Heart right ventricle (tissue), 16 donors: ENCODE measurements at regions not wholly inside any gene's neighbourhood (a gene's known extent, or its start where the extent isn't known, plus 50 kb on each side); places are given as distances from the start of the nearest gene placed in this dataset.

Experiments used
- ATAC-seq, 8 donors: fragments of 200-7000 bp; cut with Tn5 transposase; one replicate each; pipeline ENCODE4 v1.9.1; 2020; ENCODE audit warnings: mild to moderate bottlenecking in 8 of 8, moderate library complexity in 8 of 8, moderate number of reproducible peaks in 1 of 8
- DNase-seq, 2 donors: peaks; one replicate each; pipeline ENCODE4 v3.0.0-alpha.2; 2020
- H3K27ac ChIP-seq, 10 donors: fragments of 200-600 bp; sonication (generic) in 2 of 10; one replicate each; pipeline versions ENCODE4 v1.5.0 to v1.8.0; 2020 to 2022; ENCODE audit warnings: mild to moderate bottlenecking in 3 of 10
- H3K27me3 ChIP-seq, 7 donors: fragments of 200-600 bp; one replicate each; pipeline ENCODE4 v1.8.0; 2021 to 2022; ENCODE audit warnings: mild to moderate bottlenecking in 2 of 7
- H3K36me3 ChIP-seq, 9 donors: fragments of 200-600 bp; sonication (generic) in 1 of 9; one replicate each; pipeline versions ENCODE4 v1.5.0 to v1.8.0; 2020 to 2022; ENCODE audit warnings: mild to moderate bottlenecking in 2 of 9
- H3K4me1 ChIP-seq, 9 donors: fragments of 200-600 bp; sonication (generic) in 1 of 9; one replicate each; pipeline versions ENCODE4 v1.5.0 to v1.8.0; 2020 to 2022; ENCODE audit warnings: mild to moderate bottlenecking in 4 of 9
- H3K4me3 ChIP-seq, 10 donors: fragments of 200-600 bp; sonication (generic) in 2 of 10; one replicate each; pipeline versions ENCODE4 v1.5.0 to v1.8.0; 2020 to 2022; ENCODE audit warnings: mild to moderate bottlenecking in 7 of 10, moderate library complexity in 2 of 10
- H3K9me3 ChIP-seq, 11 donors: fragments of 200-600 bp in 10 of 11; sonication (generic) in 2 of 11; one replicate each; pipeline versions ENCODE4 v1.5.0 to v1.8.0; 2013 to 2022; ENCODE audit warnings: mild to moderate bottlenecking in 2 of 11, control low read depth in 1 of 11, moderate library complexity in 1 of 11
- WGBS, 2 donors: extraction: QIAGEN DNeasy Blood & Tissue Kit; methylation state at CpG; one replicate each; pipeline ENCODE4 v1.1.7; 2013; ENCODE audit warnings: inconsistent platforms in 1 of 2; 5-methylcytosine and 5-hydroxymethylcytosine counted together
- intact Hi-C, 10 donors: fragments of 100-400 bp; cut with DNase I; formaldehyde crosslinking; loops; one replicate each; pipeline versions ENCODE4 v1.11.1 to v1.14.2; 2022
- TF ChIP-seq, protein P1 (sequence below), 9 donors: fragments of 200-600 bp; sonication (generic) in 2 of 9; IDR thresholded peaks; one replicate each; pipeline versions ENCODE4 v1.5.0 to v1.8.0; 2021 to 2022; ENCODE audit warnings: antibody characterized with exemption in 9 of 9, mild to moderate bottlenecking in 5 of 9, moderate library complexity in 1 of 9
- donor health status: Arrhythmogenic right ventricular cardiomyopathy.
- donor health status: ischemic (EF 13 %, LVEDD 7.1; RV severe dilation, severe dysfunction).
- donor health status: healthy with polysubstance abuse.
- donor health status: DM: no; HTN: yes; CAD: no.
- donor health status: DM: no; HTN: no; CAD: no.
- donor health status: ischemic (EF 25% LVEDD 6.9; RV normal size, moderate dysfunction).
- donor health status: ischemic (EF 25% LVEDD 5.7; RV mildly dilated, moderate dysfunction).
- donor health status: healthy.
- donor health status: DM: yes; HTN: yes; CAD: no.
- donor health status: Ischemic cardiomyopathy.
- donor health status: ischemic (EF 35%, LVEDD 5.7; RV mildly dilated, moderate dysfunction).
- donor health status: nonischemic (EF 11% LVEDD 7.7; RV severe dilation, severe dysfunction).
- donor health status: DM: yes; HTN: yes; CAD: no.
- donor health status: PGD.
- donor health status: ischemic (EF 29% LVEDD 5.4; RV normal size, mild dysfunction).
- donor health status: nonischemic (EF 23%, LVEDD 6.1; RV moderate dilation, normal function).

DNA sequence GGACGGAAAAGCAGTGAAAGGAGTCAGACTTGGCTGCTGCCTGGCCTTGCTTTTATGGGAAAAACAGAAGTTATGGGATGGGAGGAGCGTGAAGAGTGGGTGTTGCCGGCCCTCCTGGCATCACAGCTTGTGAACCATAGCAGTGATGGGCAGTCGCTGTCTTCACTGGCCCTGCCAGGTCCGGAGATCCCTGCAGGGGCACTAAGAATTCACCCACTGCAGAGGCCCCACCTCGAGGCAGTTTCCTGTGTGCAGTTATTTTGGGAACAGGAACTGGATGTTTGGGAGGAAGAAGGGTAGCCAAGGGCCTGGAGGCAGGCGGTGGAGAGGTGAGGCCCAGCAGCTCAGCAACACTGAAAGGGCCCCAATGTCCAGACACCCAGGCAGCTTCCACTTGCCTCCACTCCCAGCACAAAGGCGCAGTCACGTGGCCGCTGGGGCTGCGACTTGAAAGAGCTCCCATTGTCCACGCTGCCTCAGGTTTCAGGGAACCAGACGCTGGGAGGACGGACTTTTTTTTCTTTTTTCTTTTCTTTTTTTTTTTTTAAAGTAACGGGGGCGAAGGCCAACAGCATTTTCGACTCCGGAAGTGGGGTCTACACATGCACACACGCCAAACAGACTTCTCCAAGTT is 255.6 kb downstream of the ZNF621 start:
- Histone ChIP-seq H3K27ac (peak overlapping the region; percentile 78 to 88 (median 82)), H3K27me3 (no peaks in the 10 kb centered on the region), H3K9me3 (no peaks in the 10 kb centered on the region), H3K36me3 (no peaks in the 10 kb centered on the region), H3K4me3 (peak overlapping the region in 7 of 10 donors; percentile 3 to 33 (median 22)), H3K4me1 (peaks cover 15 to 34% (median 23%) of the 10 kb centered on the region in 9 donors)
- TF ChIP-seq, protein P1, sequence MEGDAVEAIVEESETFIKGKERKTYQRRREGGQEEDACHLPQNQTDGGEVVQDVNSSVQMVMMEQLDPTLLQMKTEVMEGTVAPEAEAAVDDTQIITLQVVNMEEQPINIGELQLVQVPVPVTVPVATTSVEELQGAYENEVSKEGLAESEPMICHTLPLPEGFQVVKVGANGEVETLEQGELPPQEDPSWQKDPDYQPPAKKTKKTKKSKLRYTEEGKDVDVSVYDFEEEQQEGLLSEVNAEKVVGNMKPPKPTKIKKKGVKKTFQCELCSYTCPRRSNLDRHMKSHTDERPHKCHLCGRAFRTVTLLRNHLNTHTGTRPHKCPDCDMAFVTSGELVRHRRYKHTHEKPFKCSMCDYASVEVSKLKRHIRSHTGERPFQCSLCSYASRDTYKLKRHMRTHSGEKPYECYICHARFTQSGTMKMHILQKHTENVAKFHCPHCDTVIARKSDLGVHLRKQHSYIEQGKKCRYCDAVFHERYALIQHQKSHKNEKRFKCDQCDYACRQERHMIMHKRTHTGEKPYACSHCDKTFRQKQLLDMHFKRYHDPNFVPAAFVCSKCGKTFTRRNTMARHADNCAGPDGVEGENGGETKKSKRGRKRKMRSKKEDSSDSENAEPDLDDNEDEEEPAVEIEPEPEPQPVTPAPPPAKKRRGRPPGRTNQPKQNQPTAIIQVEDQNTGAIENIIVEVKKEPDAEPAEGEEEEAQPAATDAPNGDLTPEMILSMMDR (IDR thresholded peaks at IDR 0.05): peak in 2 of 9 donors; percentile 10 to 26
- 28 to 44% methylated on average over 19 of the region's 19 CpGs for WGBS, 2 donors
- ATAC-seq (peak; percentile 84 to 93 (median 88)), DNase-seq (peak; percentile 78 to 86)
- intact Hi-C loops: loop anchor here in 6 of 10 donors (2.0 to 10.0 kb wide), 9 partner anchors 86 to 424 kb away; partner anchors contain the start of gene CTNNB1 (in 1 of the 6)

DNA sequence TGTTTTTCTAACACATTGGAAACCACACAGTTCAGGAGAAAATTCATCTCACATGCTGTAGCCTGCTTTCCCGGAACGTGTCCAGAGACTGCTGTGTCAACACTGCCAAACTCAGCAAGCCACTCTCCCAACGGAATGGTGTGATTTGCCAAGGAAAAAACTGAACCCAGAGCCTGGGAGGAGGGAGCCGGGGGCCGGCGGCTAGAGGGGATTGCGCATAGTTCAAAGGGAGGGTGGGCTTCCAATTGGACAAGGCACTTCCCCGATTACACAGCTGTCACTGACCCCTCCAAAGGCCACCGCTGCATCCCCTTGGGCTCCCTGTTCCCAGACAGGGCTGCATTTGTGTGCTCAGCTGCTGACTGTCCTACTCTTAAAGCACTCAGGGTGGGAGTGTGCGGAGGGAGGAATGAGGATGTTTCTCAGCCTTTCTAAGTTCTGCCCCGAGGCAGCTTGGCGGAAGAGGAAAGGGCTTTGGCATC is 256.2 kb downstream of the ZNF621 start:
- no peaks in the 10 kb centered on the region for H3K9me3 ChIP-seq
- ATAC-seq: peak; percentile 72 to 84 (median 82)
- peak overlapping the region; percentile 78 to 88 (median 82) for H3K27ac ChIP-seq
- TF ChIP-seq, protein P1 (IDR thresholded peaks at IDR 0.05): no peak
- H3K27me3 ChIP-seq: no peaks in the 10 kb centered on the region
- H3K4me1 ChIP-seq: peaks cover 15 to 34% (median 23%) of the 10 kb centered on the region in 9 donors
- peak; percentile 61 to 79 for DNase-seq
- no peaks in the 10 kb centered on the region for H3K36me3 ChIP-seq
- intact Hi-C loops: loop anchor here in 6 of 10 donors (2.0 to 10.0 kb wide), 9 partner anchors 86 to 424 kb away; partner anchors contain the start of gene CTNNB1 (in 1 of the 6)
- WGBS, 2 donors: 41 to 52% methylated on average over 12 of the region's 12 CpGs
- H3K4me3 ChIP-seq: peak overlapping the region in 7 of 10 donors; percentile 3 to 33 (median 22)

DNA sequence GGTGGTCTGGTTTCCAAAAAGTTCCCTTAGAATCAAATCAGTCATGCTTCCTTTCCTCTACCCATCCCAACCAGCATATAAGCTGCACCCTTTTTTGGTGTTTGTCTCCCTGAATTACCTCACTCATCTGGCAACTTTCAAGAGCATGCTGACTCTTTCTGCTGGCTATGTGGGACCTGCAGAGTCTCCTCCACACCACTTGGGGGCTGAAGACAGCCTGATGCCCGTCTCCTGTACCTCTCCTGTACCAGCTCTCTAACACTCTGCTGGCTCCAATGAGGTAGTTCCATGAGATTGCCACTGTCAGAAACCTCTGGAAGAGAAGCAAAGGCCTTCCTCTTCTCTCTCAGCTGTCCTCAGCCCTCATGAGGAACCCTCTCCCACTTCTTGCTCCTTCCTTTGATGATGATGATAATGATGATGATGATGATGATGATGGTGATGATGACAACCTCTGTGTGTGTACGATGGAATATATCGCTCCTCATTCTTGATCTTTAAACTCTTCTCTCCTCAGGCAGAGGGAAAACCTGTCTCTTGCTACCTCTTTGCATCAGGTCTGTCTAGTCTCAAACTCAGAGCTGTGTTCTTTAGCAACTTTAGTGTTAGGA is 257.5 kb downstream of the ZNF621 start:
- no peak for DNase-seq
- WGBS, 2 donors: 82 to 91% methylated on average over 3 of the region's 3 CpGs
- no peak for ATAC-seq
- intact Hi-C loops: loop anchor here in 6 of 10 donors (5.0 to 10.0 kb wide), 8 partner anchors 87 to 423 kb away; partner anchors contain the start of gene CTNNB1 (in 1 of the 6)
- Histone ChIP-seq H3K4me3 (no peak overlapping the region), H3K4me1 (peaks cover 15 to 34% (median 23%) of the 10 kb centered on the region in 9 donors), H3K27me3 (no peaks in the 10 kb centered on the region), H3K36me3 (no peaks in the 10 kb centered on the region), H3K9me3 (peaks cover 0 to 2% (median 0%) of the 10 kb centered on the region in 11 donors), H3K27ac (peak overlapping the region in 4 of 10 donors; percentile 78 to 88 (median 84))
- TF ChIP-seq, protein P1 (IDR thresholded peaks at IDR 0.05): no peak

- Histone ChIP-seq H3K27me3 (no peaks in the 10 kb centered on the region), H3K4me3 (no peak overlapping the region), H3K36me3 (no peaks in the 10 kb centered on the region), H3K4me1 (no peaks in the 10 kb centered on the region), H3K9me3 (peaks cover 0 to 6% (median 0%) of the 10 kb centered on the region in 11 donors), H3K27ac (no peak overlapping the region)
- TF ChIP-seq, protein P1 (IDR thresholded peaks at IDR 0.05): no peak
- intact Hi-C loops: no loop called here
- ATAC-seq (no peak), DNase-seq (no peak)
- 95 to 100% methylated on average over 2 of the region's 2 CpGs for WGBS, 2 donors
These were observed 266.0 kb downstream of the ZNF621 start for GRCh38 chr3:40790746-40791145.
